GM12891 (cell line): ENCODE measurements at regions not wholly inside any gene's neighbourhood (a gene's known extent, or its start where the extent isn't known, plus 50 kb on each side); places are given as distances from the start of the nearest gene placed in this dataset.

Experiments used
- DNase-seq: peaks from one replicate; pipeline ENCODE4 v3.0.0; 2011; ENCODE audit warnings: low spot score; ENCODE audit not compliant: insufficient read length
- FAIRE-seq: peaks from 2 replicates; lab custom pipeline; 2011; peaks lifted over from hg19 to GRCh38; lab: Jason Lieb, UNC
- PAX5 ChIP-seq: IDR thresholded peaks from 2 replicates; pipeline ENCODE4 v1.6.1; 2011; ENCODE audit warnings: low read length, moderate library complexity, mild to moderate bottlenecking; ENCODE audit not compliant: insufficient read depth, severe bottlenecking
- POLR2A ChIP-seq: IDR thresholded peaks from 2 replicates; pipeline ENCODE4 v1.6.1; 2011; ENCODE audit warnings: low read depth, low read length, control low read depth
- POLR2AphosphoS5 ChIP-seq: IDR thresholded peaks from 2 replicates; pipeline ENCODE4 v1.6.1; 2011; ENCODE audit warnings: low read depth, low read length, control low read depth
- POU2F2 ChIP-seq: IDR thresholded peaks from 2 replicates; pipeline ENCODE4 v1.6.1; 2011; ENCODE audit warnings: low read depth, mild to moderate bottlenecking, control low read depth, low read length, moderate library complexity
- SPI1 ChIP-seq: IDR thresholded peaks from 2 replicates; pipeline ENCODE4 v1.6.1; 2011; ENCODE audit warnings: low read depth, low read length, control low read depth
- TAF1 ChIP-seq: IDR thresholded peaks from 2 replicates; pipeline ENCODE4 v1.6.1; 2011; ENCODE audit warnings: low read depth, low read length, control low read depth

- TF ChIP-seq SPI1 (no peak), TAF1 (no peak), POLR2AphosphoS5 (no peak), PAX5 (no peak), POLR2A (no peak), POU2F2 (no peak)
- DNase-seq: no peak
- FAIRE-seq: no peak
Measured at GRCh38 chr15:66873856-66874255, 171.8 kb downstream of the SMAD6 start.

GRCh38 chr15:66875588-66876420, 173.8 kb downstream of the SMAD6 start:
- TF ChIP-seq SPI1 (no peak), PAX5 (no peak), POLR2A (no peak), POU2F2 (no peak), TAF1 (no peak), POLR2AphosphoS5 (no peak)
- no peak for DNase-seq
- FAIRE-seq: no peak

- DNase-seq: no peak
- no peak for TF ChIP-seq POU2F2
- TF ChIP-seq POLR2A: no peak
- TF ChIP-seq TAF1: no peak
- TF ChIP-seq PAX5: no peak
- TF ChIP-seq SPI1: no peak
- TF ChIP-seq POLR2AphosphoS5: no peak
- FAIRE-seq: no peak
Measured at GRCh38 chr15:66876421-66876730, 174.3 kb downstream of the SMAD6 start.

- FAIRE-seq (no peak), DNase-seq (no peak)
- no peak for TF ChIP-seq POLR2A
- TF ChIP-seq PAX5: no peak
- no peak for TF ChIP-seq SPI1
- TF ChIP-seq TAF1: no peak
- no peak for TF ChIP-seq POLR2AphosphoS5
- no peak for TF ChIP-seq POU2F2
Measured at GRCh38 chr15:66876731-66877476, 174.9 kb downstream of the SMAD6 start.

GRCh38 chr15:66877477-66878271, 175.6 kb downstream of the SMAD6 start:
- no peak for DNase-seq
- FAIRE-seq: no peak
- TF ChIP-seq POU2F2 (no peak), POLR2AphosphoS5 (no peak), SPI1 (no peak), TAF1 (no peak), POLR2A (no peak), PAX5 (no peak)

GRCh38 chr15:66878761-66879160, 176.7 kb downstream of the SMAD6 start:
- no peak for FAIRE-seq
- DNase-seq: no peak

GRCh38 chr15:66879531-66880368, 177.7 kb downstream of the SMAD6 start:
- no peak for DNase-seq
- FAIRE-seq: no peak
- TF ChIP-seq TAF1 (no peak), SPI1 (no peak), POLR2AphosphoS5 (no peak), PAX5 (no peak), POU2F2 (no peak), POLR2A (no peak)

More at GRCh38 chr15:66878761-66879160, 176.7 kb downstream of the SMAD6 start:
- TF ChIP-seq SPI1 (no peak), POLR2AphosphoS5 (no peak), PAX5 (no peak), TAF1 (no peak), POLR2A (no peak), POU2F2 (no peak)

GRCh38 chr15:66880380-66881155, 178.5 kb downstream of the SMAD6 start:
- TF ChIP-seq POLR2AphosphoS5 (no peak), POU2F2 (no peak), PAX5 (no peak), SPI1 (no peak), POLR2A (no peak), TAF1 (no peak)

More at GRCh38 chr15:66880380-66881155, 178.5 kb downstream of the SMAD6 start:
- DNase-seq (no peak), FAIRE-seq (no peak)
